SK-N-SH (cell line): ENCODE measurements at regions not wholly inside any gene's neighbourhood (a gene's known extent, or its start where the extent isn't known, plus 50 kb on each side); places are given as distances from the start of the nearest gene placed in this dataset.

Source experiments
- CTCF ChIA-PET: fragments of 300-600, 350-600 bp; formaldehyde crosslinking; extraction: SDS; loops from one replicate; lab custom pipeline; 2021; lab: Yijun Ruan, JAX
- POLR2A ChIA-PET: fragments of 350-600 bp; sonication (Branson Sonifier 250); formaldehyde crosslinking; extraction: SDS; loops from one replicate; lab custom pipeline; 2020; ENCODE audit warnings: antibody characterized with exemption, inconsistent platforms; lab: Yijun Ruan, JAX
- DNase-seq: peaks from one replicate; pipeline ENCODE4 v3.0.0; 2012
- H2AFZ ChIP-seq: fragments of 200-600 bp; sonication (generic); 2 replicates; pipeline ENCODE4 v1.8.1; 2016; ENCODE audit warnings: antibody characterized with exemption, mild to moderate bottlenecking, low read depth
- H3F3A ChIP-seq: fragments of 200-600 bp; sonication (generic); replicated peaks from 2 replicates; pipeline ENCODE3; 2016; ENCODE audit warnings: antibody characterized with exemption, mild to moderate bottlenecking; ENCODE audit not compliant: insufficient read depth
- H3K27ac ChIP-seq, 2 experiments: fragments of 200-500 bp in 1 of 2; fragments of 200-600 bp in 1 of 2; sonication (Bioruptor generic) in 1 of 2; sonication (generic), shearing (Covaris generic) in 1 of 2; 2 replicates each; pipeline versions ENCODE4 v1.5.1 to v1.6.1; 2014 to 2016; ENCODE audit warnings: low read depth in 2 of 2, inconsistent platforms in 1 of 2, low read length in 1 of 2, mild to moderate bottlenecking in 1 of 2, mixed read lengths in 1 of 2
- H3K27me3 ChIP-seq: fragments of 200-600 bp; sonication (generic), shearing (Covaris generic); 2 replicates; pipeline ENCODE4 v1.6.1; 2016; ENCODE audit warnings: mixed run types; ENCODE audit not compliant: insufficient read depth
- H3K36me3 ChIP-seq, 2 experiments: fragments of 200-500 bp in 1 of 2; fragments of 200-600 bp in 1 of 2; sonication (Bioruptor generic) in 1 of 2; sonication (generic) in 1 of 2; replicated peaks in 1 of 2; 2 replicates each; pipeline versions ENCODE3 to v1.5.1; 2014 to 2016; ENCODE audit warnings: low read length in 1 of 2, mild to moderate bottlenecking in 1 of 2; ENCODE audit not compliant: insufficient read depth in 2 of 2, control insufficient read depth in 1 of 2
- H3K4me1 ChIP-seq, 2 experiments: fragments of 200-500 bp in 1 of 2; fragments of 200-600 bp in 1 of 2; sonication (Bioruptor generic) in 1 of 2; sonication (generic), shearing (Covaris generic) in 1 of 2; 2 replicates each; pipeline versions ENCODE4 v1.5.1 to v1.6.1; 2014 to 2016; ENCODE audit warnings: low read depth in 1 of 2, low read length in 1 of 2, mixed run types in 1 of 2; ENCODE audit not compliant: insufficient read depth in 2 of 2, control insufficient read depth in 1 of 2
- H3K4me2 ChIP-seq: fragments of 200-600 bp; sonication (generic), shearing (Covaris generic); 2 replicates; pipeline ENCODE4 v1.6.1; 2017; ENCODE audit warnings: mixed run types
- H3K4me3 ChIP-seq, 2 experiments: fragments of 200-500 bp in 1 of 2; fragments of 200-600 bp in 1 of 2; sonication (Bioruptor generic) in 1 of 2; sonication (generic), shearing (Covaris generic) in 1 of 2; 2 replicates each; pipeline versions ENCODE4 v1.5.1 to v1.8.1; 2014 to 2016; ENCODE audit warnings: low read depth in 2 of 2, inconsistent platforms in 1 of 2, low read length in 1 of 2, mild to moderate bottlenecking in 1 of 2, mixed read lengths in 1 of 2, moderate library complexity in 1 of 2
- H3K79me2 ChIP-seq: fragments of 200-600 bp; sonication (generic); 2 replicates; pipeline ENCODE4 v1.8.1; 2017; ENCODE audit warnings: mild to moderate bottlenecking; ENCODE audit not compliant: insufficient read depth
- H3K9ac ChIP-seq: fragments of 200-600 bp; sonication (generic); 2 replicates; pipeline ENCODE4 v1.6.1; 2017; ENCODE audit warnings: mixed run types
- H3K9me2 ChIP-seq: fragments of 200-600 bp; sonication (generic); 2 replicates; pipeline ENCODE4 v1.6.1; 2017; ENCODE audit warnings: mixed run types
- H3K9me3 ChIP-seq: fragments of 200-600 bp; sonication (generic); 2 replicates; pipeline ENCODE4 v1.6.1; 2017; ENCODE audit warnings: mixed run types, mild to moderate bottlenecking, moderate library complexity
- H4K20me1 ChIP-seq: fragments of 200-600 bp; sonication (generic); 2 replicates; pipeline ENCODE4 v1.6.1; 2017; ENCODE audit warnings: mild to moderate bottlenecking, mixed run types; ENCODE audit not compliant: insufficient read depth
- CHD2 ChIP-seq: fragments of 150-350 bp; IDR thresholded peaks from 2 replicates; pipeline ENCODE4 v1.6.1; 2018; ENCODE audit warnings: low read length; ENCODE audit not compliant: partially characterized antibody
- EP300 ChIP-seq, 2 experiments: IDR thresholded peaks; 2 replicates each; pipeline versions ENCODE4 v1.4.0 to v1.6.1; 2012; ENCODE audit warnings: borderline replicate concordance in 1 of 2, low read depth in 1 of 2, low read length in 1 of 2
- FOXJ3 ChIP-seq: sonication (generic); formaldehyde crosslinking; IDR thresholded peaks from 2 replicates; pipeline ENCODE4 v1.5.1; 2020; ENCODE audit warnings: mild to moderate bottlenecking, missing genetic modification reagents
- FOXM1 ChIP-seq: IDR thresholded peaks from 2 replicates; pipeline ENCODE4 v1.4.0; 2012; ENCODE audit warnings: low read depth, mild to moderate bottlenecking
- GATA2 ChIP-seq: sonication (generic); formaldehyde crosslinking; IDR thresholded peaks from 2 replicates; pipeline ENCODE4 v1.5.0; 2020; ENCODE audit warnings: mild to moderate bottlenecking, missing genetic modification reagents
- MAX ChIP-seq: IDR thresholded peaks from 2 replicates; pipeline ENCODE4 v1.4.0; 2012; ENCODE audit warnings: low read depth
- MEF2A ChIP-seq: IDR thresholded peaks from 2 replicates; pipeline ENCODE4 v1.4.0; 2012; ENCODE audit warnings: low read depth, borderline replicate concordance
- NFIC ChIP-seq: IDR thresholded peaks from 2 replicates; pipeline ENCODE4 v1.4.0; 2012; ENCODE audit warnings: borderline replicate concordance
- NRF1 ChIP-seq: IDR thresholded peaks from 2 replicates; pipeline ENCODE4 v1.6.1; 2012; ENCODE audit warnings: low read depth, mild to moderate bottlenecking, low read length
- PBX3 ChIP-seq: IDR thresholded peaks from 2 replicates; pipeline ENCODE4; 2012
- POLR2AphosphoS5 ChIP-seq: IDR thresholded peaks from 2 replicates; pipeline ENCODE4 v1.6.1; 2012; ENCODE audit warnings: low read depth, low read length
- RCOR1 ChIP-seq: fragments of 150-350 bp; IDR thresholded peaks from 2 replicates; pipeline ENCODE4 v1.6.1; 2017; ENCODE audit warnings: antibody characterized with exemption, low read length
- RFX5 ChIP-seq: IDR thresholded peaks from 2 replicates; pipeline ENCODE4 v1.6.1; 2012; ENCODE audit warnings: mild to moderate bottlenecking, improper control_type of control experiment, low read length
- RXRA ChIP-seq: IDR thresholded peaks from 2 replicates; pipeline ENCODE4 v1.4.0; 2012; ENCODE audit warnings: low read depth, mild to moderate bottlenecking, borderline replicate concordance
- TCF12 ChIP-seq: IDR thresholded peaks from 2 replicates; pipeline ENCODE4 v1.4.0; 2012
- USF1 ChIP-seq: IDR thresholded peaks from 2 replicates; pipeline ENCODE4 v1.4.0; 2012; ENCODE audit warnings: low read depth, borderline replicate concordance
- WGBS: methylation state at CpG from one replicate; pipeline ENCODE4 v1.1.6; 2017; ENCODE audit warnings: low lambda C conversion rate; 5-methylcytosine and 5-hydroxymethylcytosine counted together
- TF ChIP-seq, protein P1 (sequence below): fragments of 150-350 bp; IDR thresholded peaks from 2 replicates; pipeline ENCODE4 v1.6.1; 2016; ENCODE audit warnings: mild to moderate bottlenecking, low read depth, low read length
- TF ChIP-seq, protein P2 (sequence below): IDR thresholded peaks from 2 replicates; pipeline ENCODE4 v1.6.1; 2012; ENCODE audit warnings: mild to moderate bottlenecking, low read depth, low read length, moderate library complexity

DNA sequence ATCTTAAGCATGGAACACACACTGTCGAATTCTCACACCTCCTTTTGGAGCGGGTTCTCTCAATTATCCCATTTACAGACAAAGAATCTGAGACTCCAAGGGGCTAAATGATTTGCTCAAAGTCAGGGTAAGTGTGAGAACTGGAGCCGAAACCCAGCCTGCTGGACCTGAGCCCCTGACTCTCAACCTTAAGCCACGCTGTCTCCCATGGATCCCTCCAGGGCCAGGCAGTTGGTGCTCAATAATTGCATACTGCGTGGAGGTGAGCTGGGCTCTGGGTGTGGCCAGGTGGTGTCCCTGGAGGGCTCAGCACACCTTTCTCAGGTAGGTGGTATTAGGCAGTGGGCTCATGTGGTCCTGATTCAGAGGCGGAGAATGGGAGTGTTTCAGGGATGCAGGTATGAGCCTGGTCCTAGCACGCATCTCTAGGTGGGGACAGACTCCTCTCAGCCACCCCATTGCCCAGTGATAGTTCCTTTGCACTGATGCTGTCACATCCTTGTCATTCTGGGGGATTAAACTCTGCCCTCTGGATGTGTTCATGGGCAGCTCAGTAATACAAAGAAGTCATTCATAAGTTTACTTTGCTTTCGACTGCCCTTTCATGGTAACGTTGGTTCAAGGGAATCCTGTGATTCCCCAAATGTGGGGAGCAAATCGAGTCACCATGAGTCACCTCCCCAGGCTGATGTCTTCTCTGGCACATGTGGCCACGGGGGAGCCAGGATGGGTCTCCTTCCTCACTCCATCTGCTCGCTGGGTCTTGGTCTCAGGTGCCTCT, 399.5 kb upstream of the TNRC6C start:
- no peak for DNase-seq
- no peaks in the 10 kb centered on the region for H3K9me3 ChIP-seq
- H3K9ac ChIP-seq, result no peak overlapping the region
- H3K4me2 ChIP-seq, result no peak overlapping the region
- H3K36me3 ChIP-seq, result no peaks in the 10 kb centered on the region
- CTCF ChIA-PET, result no interaction called here
- H3K4me1 ChIP-seq, result peaks cover 0 to 18% of the 10 kb centered on the region in 2 experiments; a peak in 1 of 4 replicates
- H3K79me2 ChIP-seq, result no peaks in the 10 kb centered on the region
- POLR2A ChIA-PET, result no interaction called here
- H3K27me3 ChIP-seq, result peaks cover 37% of the 10 kb centered on the region
- no peaks in the 10 kb centered on the region for H3F3A ChIP-seq
- no peaks in the 10 kb centered on the region for H4K20me1 ChIP-seq
- WGBS, result 58% methylated on average over 12 of the region's 12 CpGs
- H3K9me2 ChIP-seq, result no peaks in the 10 kb centered on the region
- H3K27ac ChIP-seq, result no peak overlapping the region
- TF ChIP-seq RXRA (no peak), CHD2 (no peak), NRF1 (no peak), EP300 (IDR thresholded peaks at IDR 0.05; ENCODE audit: borderline replicate concordance in 1 of 2, low read depth in 1 of 2, low read length in 1 of 2) (no peak), POLR2AphosphoS5 (no peak), PBX3 (no peak), TCF12 (no peak), FOXM1 (no peak), MAX (no peak), MEF2A (no peak), RFX5 (no peak), NFIC (no peak), USF1 (no peak), GATA2 (CRISPR knock-in tag) (no peak), RCOR1 (no peak), FOXJ3 (CRISPR knock-in tag) (no peak)
- TF ChIP-seq, protein P1, sequence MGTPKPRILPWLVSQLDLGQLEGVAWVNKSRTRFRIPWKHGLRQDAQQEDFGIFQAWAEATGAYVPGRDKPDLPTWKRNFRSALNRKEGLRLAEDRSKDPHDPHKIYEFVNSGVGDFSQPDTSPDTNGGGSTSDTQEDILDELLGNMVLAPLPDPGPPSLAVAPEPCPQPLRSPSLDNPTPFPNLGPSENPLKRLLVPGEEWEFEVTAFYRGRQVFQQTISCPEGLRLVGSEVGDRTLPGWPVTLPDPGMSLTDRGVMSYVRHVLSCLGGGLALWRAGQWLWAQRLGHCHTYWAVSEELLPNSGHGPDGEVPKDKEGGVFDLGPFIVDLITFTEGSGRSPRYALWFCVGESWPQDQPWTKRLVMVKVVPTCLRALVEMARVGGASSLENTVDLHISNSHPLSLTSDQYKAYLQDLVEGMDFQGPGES, result no peak
- TF ChIP-seq, protein P2, sequence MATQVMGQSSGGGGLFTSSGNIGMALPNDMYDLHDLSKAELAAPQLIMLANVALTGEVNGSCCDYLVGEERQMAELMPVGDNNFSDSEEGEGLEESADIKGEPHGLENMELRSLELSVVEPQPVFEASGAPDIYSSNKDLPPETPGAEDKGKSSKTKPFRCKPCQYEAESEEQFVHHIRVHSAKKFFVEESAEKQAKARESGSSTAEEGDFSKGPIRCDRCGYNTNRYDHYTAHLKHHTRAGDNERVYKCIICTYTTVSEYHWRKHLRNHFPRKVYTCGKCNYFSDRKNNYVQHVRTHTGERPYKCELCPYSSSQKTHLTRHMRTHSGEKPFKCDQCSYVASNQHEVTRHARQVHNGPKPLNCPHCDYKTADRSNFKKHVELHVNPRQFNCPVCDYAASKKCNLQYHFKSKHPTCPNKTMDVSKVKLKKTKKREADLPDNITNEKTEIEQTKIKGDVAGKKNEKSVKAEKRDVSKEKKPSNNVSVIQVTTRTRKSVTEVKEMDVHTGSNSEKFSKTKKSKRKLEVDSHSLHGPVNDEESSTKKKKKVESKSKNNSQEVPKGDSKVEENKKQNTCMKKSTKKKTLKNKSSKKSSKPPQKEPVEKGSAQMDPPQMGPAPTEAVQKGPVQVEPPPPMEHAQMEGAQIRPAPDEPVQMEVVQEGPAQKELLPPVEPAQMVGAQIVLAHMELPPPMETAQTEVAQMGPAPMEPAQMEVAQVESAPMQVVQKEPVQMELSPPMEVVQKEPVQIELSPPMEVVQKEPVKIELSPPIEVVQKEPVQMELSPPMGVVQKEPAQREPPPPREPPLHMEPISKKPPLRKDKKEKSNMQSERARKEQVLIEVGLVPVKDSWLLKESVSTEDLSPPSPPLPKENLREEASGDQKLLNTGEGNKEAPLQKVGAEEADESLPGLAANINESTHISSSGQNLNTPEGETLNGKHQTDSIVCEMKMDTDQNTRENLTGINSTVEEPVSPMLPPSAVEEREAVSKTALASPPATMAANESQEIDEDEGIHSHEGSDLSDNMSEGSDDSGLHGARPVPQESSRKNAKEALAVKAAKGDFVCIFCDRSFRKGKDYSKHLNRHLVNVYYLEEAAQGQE, result no peak
- H2AFZ ChIP-seq, result no peak overlapping the region
- no peak overlapping the region for H3K4me3 ChIP-seq
